AML-193 (cell line): ENCODE measurements at regions not wholly inside any gene's neighbourhood (a gene's known extent, or its start where the extent isn't known, plus 50 kb on each side); places are given as distances from the start of the nearest gene placed in this dataset.
"Not testable (repeated sequence)": the region's sequence is repeated elsewhere in the genome, so short reads cannot be mapped to it uniquely, and the experiment has no call there.

Experiments used
- DNase-seq, 2 experiments: peaks; one replicate each; lab custom pipeline; 2025; lab: John Stamatoyannopoulos, UW

DNA sequence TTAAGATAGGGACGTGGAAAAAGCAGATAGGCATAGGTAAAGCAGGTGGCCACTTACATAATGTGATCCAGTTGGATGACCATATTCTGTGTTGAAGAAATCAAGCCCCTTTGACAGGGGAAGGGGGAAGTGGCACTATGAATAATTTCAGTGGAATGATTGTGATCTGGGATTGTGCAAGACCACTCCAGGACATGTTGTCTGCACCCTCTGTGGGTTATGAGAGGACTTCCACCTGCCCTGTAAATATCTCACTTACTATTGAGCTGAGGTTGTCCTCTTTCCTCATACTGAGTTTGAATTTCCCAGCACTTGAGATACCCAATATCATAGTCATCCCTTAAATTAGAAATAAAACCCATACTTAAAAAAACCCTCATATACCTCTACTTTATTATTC is 220.7 kb downstream of the IRS1 start:
- no peak for DNase-seq

DNA sequence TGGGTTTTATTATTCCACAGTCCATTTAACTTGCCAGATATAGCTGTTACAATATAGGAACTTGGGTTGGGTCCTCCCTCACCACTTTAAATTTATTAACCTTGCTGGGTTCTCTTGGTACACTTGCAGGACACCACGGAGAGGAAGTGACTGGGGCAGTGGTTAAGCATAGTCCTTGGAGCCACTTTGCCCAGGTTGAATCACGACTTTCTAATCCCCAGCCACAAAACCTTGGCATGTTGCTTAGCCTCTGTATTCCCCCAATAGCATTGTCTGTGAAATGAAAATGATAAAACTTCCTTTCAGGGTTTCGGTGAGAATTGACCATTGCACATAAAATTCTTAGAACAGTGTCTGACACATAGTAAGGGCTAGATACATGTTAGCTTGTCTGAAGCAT is 221.2 kb downstream of the IRS1 start:
- DNase-seq = no peak

GRCh38 chr2:226575928-226576327 is 223.7 kb downstream of the IRS1 start:
- no peak for DNase-seq

DNA sequence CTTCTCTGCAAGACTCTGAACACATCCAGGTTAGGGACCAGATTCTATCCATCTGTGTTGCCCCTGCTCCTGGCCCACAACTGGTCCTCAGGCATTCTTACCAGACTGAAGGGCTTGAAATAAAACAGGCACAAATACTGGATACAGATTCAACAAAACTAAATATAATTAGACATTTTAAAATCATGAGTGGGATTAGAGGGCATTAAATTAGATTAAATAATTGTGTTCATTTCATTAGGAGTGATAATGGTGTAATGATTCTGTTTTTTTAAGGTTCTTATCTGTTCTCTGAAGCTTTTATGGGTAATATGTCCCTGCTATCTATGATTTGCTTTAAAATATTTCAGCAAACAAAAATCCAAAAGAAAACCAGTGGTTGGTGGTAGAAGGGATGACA is 226.5 kb downstream of the IRS1 start:
- DNase-seq = no peak

GRCh38 chr2:226564667-226565066 is 235.0 kb downstream of the IRS1 start:
- no peak for DNase-seq

GRCh38 chr2:226561962-226562361 is 237.7 kb downstream of the IRS1 start:
- no peak for DNase-seq

GRCh38 chr2:226560325-226560724 is 239.3 kb downstream of the IRS1 start:
- no peak for DNase-seq

DNA sequence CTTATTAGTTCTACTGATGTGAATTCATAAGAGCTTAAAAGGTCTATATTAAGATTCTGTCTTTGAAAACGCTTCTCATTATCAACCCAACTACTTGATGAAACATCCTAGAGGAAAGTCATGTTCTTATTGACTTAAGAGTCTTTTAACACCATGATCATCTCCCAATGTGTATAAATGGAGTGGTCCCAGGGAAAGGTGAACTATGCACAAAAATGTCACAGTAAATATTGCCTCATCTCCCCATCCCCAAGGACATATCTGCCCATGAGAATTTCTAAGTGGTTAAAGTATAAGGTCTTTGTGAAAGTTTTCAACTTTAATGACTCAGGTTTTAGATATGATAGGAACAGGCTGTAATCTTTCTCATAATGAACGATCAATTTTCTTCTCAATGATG is 240.1 kb downstream of the IRS1 start:
- DNase-seq = no peak

GRCh38 chr2:226558418-226558817 is 241.2 kb downstream of the IRS1 start:
- DNase-seq = no peak

DNA sequence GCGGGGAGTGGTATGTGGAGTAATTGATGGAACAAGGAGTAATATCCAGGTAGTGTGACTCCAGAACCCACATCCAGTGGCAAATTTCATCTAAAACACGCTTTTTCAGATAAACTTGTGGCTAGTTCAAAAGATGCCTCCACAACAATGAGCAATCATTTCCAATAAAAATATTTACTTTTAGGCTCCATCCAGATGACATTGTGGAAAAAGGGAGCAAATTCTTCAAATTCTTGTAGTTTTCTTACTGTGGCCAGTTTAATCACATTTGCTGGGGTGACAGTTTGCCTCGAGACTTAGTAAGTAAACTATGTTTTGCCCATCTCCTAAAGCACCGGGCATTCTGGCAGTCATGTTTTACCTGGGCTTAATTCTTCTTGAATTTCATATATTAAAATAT is 243.6 kb downstream of the IRS1 start:
- no peak for DNase-seq

DNA sequence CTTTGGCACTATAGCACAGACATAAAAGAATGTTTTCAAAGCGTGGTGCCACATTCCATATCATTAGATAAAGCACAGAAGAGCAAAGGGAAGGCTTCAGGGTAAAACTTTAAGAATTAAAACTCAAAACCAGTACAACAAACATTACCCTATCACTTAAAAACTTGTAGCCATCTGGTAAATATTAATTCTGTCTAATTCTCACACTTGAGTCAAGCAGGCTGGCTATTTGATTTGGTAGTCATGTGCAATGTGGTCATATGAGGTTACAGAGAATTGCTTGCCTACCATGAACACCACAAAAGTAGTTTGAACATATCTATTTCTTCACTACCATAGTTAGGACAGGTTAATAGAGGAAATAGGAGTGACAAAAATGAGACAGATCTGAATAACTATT is 244.9 kb downstream of the IRS1 start:
- DNase-seq = no peak

GRCh38 chr2:226553333-226553732 is 246.3 kb downstream of the IRS1 start:
- no peak for DNase-seq

- DNase-seq = no peak
Observed at GRCh38 chr2:226552571-226553285, 246.9 kb downstream of the IRS1 start.

DNA sequence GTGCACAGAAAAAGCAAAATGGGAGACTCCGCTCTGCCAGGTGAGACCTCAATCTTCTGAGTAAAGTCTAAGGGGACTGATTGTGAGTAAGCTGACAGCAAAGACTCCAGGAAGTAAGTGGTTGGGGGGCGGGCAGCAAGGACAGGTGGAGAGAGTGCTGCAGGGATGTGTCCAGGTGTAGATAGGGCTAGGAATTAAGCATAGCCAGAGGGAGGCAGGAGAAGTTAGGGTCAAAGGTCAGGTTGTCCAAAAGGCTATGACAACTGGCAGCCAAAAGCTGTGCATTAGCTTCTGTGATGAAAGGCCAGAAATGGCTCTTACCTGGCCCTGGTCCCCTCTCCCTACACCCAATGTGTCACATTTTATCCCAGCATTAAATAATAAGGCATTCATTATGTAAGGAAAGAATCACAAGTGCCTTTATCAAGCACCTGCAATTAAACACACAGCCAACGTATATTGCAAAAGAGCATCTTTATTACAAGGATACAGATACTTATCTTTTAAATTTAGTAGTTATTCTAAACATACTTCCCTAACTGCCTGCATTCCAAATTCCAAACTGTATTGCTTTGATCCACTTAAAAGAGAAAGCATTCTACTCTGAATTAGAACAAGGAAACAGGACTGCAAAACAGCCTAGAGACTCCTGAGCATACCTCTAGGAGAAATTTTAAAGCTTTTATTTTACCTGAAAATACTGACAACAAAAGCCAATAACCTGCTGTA is 247.9 kb downstream of the IRS1 start:
- no peak for DNase-seq

GRCh38 chr2:226550801-226551200 is 248.8 kb downstream of the IRS1 start:
- DNase-seq = no peak

DNA sequence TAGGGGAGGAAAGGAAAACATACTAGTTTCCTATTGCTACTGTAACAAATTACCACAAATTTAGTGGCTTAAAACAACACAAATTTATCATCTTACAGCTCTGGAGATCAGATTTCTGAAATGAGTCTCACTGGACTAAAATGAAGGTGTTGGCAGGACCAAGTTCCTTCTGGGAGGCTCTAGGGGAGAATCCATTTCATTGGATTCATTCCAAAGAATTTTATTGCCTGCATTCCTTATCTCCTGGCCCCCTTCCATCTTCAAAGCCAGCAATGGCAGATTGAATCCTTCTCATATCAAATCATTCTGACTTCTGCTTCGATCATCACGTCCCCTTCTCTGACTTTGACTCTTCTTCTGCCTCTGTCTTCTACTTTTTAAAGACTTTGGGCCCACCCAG is 250.9 kb downstream of the IRS1 start:
- no peak for DNase-seq

DNA sequence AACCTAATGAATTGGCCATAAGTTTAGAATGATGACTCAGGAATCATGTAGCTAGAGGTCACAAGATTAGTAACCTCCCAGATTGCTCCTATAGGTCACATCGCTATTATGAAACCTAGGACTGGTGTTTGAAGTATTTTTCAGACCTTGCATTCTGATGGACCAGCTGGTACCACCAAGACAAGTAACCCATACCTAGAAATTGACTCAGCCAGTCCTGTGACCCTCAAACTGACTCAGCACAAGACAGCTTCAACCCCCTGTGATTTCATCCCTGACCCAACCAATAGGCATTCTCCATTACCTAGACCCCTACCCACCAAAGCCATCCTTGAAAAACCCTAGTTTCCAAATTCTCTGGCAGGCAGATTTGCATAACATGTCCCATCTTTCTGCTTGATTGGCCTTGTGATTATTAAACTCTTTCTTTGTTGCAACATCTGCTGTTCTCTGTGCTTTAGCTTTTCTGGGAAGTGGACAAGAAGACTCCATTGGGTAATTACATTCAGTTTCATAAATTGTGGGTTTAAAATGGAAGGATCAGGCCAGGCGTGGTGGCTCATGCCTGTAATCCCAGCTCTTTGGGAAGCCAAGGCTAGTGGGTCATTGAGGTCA is 254.9 kb downstream of the IRS1 start:
- DNase-seq = no peak

GRCh38 chr2:226540204-226540994 is 259.2 kb downstream of the IRS1 start:
- no peak for DNase-seq

DNA sequence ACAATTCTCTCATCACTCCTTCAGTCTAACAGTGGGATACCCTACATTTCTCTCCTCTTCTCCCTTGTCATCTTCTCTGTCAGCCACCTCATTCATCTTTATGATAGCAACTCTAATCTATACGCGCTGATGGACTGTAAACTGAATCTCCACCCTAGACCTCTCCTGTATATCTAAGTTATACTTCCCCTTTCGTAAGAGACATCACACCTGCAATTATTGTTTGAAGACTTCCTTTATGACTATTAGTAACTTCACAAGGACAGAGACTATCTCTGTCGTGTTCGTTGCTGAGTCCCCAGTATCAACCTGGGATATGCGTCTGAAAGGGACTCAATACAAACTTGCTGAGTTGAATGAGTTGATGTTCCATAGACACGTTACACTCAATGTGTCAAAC is 263.2 kb downstream of the IRS1 start:
- no peak for DNase-seq

- DNase-seq = not testable (repeated sequence)
Observed at GRCh38 chr2:226532976-226533375, 266.6 kb downstream of the IRS1 start.

DNA sequence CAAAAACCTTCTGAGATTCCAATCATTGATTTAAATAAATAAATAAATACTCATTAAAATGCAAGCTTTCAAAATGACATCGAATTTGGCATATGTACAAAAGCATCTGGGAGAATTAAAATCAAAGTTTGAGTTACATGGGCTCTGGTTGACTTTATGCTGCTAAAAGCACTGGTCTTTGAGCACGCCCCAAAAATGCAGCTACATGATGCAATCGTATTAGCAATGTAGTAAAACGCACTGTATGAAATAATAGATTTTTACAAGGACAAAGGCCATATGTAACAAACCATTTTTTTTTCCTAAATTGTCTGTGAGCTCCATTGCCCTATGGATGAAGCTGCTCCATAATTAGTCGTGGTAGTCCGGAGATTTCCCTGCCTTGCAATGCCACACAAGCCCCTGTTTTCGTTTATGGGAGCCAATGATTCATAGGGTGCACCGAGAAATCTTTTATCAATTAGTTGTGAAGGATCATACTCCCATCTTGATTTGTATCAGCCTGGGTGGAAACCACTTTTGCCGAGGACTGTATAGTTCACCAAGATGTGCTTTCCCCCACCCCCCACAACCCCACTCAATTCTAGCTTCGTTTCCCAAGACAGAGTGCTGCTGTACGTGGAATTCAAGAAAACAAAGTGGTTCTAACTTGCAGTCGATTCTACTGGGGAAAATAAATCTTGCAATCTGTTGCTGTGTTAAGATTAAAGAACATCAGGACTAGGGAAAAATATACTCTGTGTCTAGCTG is 268.4 kb downstream of the IRS1 start:
- no peak for DNase-seq

DNA sequence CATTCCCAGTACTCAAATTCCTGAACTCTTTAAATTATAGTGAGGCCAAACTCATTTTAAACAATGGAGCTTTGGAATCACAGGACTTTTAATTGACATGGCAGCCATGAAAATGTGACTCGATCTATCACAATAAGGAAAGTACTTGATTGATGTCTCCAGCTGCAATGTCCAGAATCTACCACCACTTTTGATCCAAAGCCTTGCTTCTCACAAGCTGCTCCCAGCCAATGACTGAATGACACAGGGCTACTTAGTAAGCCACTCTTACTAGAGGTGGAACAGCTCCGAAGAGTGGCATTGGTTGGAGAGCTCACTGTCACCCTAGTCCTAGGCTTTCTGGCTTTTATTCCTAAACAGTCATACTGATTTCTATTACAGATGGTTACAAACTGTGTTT is 270.1 kb downstream of the IRS1 start:
- DNase-seq = no peak
